HG03060 (cell line): ENCODE measurements at regions not wholly inside any gene's neighbourhood (a gene's known extent, or its start where the extent isn't known, plus 50 kb on each side); places are given as distances from the start of the nearest gene placed in this dataset.

ENCODE experiments used
- ATAC-seq: cut with Tn5 transposase; IDR thresholded peaks from one replicate; pipeline ENCODE4 v1.9.1; 2021; ENCODE audit warnings: low read depth, moderate number of reproducible peaks; ENCODE audit not compliant: unreplicated experiment

DNA sequence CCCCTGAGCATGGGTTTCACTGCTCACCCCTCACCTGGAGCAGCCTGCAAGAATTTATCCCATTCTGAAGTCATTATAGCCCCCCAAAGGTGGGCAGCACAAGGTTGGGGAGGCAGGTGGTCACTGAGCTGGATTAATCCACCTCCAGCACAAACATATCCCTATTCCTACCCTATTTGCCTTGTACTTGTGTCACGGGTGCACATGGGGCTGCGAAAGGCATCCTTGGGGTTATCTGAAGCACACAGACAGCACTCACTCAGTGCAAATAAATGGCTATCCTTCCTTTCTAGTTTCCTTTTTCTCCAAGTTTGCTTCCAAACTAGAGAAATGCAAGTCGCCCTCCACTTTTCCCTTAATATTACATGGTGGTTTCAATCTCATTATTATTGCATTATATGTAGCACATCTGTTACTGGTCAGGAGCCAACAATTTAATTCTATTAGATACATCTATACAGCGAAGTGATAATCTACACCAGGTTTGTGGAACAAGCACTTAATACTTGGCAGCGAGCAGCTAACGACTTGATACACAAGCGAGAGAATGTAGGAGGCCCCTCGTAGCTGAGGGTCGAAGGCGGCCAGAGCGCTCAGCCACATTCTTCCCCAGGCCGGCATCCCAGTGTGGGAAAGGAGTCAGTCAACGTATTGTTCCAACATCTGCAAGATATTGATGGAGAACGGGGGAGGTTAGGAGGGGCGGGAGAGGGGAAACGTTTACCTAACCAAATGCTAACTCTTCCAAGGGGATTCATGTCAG is 121.3 kb upstream of the HABP2 start:
- ATAC-seq: no peak

DNA sequence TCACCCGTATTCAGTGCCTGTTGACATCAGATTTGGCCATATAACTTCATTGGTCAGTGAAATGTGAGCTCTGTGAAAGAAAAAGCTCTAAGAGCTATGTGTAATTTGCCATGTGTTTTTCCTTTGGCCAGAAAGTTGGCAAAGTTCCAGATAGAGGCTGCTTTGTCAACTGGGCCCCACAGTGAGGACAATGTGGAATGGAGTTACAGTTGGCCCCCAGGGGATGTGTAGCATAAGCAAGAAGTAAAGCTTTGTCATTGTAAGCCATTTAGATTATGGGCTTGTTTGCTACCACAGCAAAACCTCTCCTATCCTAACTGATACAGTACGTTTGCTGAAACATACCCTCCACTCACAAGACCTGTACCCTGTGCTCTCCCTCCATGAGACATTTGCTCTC is 119.1 kb upstream of the HABP2 start:
- ATAC-seq: no peak

DNA sequence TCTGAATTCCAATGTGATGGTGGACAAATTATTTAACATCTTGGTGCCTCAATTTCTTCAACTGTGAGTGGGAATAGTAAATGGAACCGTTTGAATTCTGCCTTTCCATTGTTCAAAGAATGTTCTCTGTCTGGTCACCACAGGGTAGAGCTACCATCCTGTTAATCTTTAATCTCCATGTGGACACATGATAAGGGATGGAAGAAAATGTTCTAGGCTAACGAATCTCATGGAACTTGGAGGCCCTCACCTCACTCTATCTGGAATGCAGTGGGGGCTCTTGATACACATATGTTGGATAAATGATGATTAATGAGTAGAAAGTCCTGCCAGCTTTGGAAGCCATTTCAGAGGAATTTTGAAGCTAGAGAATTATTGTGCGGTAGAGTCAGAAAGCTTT is 118.5 kb upstream of the HABP2 start:
- ATAC-seq: no peak

DNA sequence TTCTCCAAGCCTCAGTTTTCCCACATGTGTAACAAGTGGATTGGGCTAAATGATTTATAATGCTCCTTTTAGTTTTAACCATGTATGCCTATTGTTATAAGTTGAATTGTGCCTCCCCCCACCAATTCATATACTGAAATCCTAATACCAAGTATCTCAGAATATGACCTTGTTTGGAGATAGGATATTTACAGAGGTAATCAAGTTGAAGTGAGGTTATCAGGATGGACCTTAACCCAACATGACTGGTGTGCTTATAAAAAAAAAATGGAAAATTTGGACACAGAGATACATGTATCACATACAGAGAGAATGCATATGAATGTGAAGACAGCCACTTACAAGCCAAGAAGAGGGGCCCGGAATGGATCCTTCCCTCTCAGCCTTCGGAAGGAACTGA is 117.9 kb upstream of the HABP2 start:
- no peak for ATAC-seq

DNA sequence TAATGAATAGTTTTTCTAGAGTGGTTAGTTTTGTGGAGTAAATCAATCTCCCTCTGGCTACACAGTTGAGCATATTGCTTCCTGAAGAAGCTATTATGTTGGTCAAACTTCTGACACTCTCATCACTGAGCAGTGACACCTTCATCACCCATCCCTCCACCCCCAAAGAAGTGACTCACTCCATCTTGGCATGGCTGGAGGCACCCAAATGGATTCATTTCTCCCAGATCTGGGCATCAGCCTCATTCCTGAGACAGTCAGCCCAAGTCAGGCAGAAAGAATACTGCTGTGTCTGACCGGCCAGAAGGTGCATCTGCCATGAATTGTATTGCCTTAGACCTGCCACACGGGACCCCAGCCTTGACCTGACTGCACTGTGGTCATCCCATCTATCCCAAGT is 117.0 kb upstream of the HABP2 start:
- ATAC-seq: no peak

DNA sequence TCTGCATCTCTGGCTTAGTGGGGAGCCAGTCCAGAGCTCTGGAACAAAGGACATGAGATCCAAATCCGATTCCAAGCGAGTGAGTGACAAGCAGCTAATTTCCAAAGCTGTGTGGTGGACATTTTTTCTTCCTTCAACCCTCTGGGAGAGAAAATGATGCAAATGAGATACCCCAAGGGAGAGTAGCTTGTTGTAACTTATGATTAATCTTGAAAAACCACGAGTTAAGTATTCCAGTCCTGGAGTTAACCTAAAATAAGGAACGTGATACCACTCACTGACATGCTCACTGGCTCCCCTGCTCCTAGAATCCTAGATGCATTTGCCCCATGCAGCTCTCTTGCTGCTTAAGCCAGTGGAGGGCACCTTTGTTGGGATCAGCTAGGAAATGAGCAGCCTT is 116.0 kb upstream of the HABP2 start:
- ATAC-seq: no peak

DNA sequence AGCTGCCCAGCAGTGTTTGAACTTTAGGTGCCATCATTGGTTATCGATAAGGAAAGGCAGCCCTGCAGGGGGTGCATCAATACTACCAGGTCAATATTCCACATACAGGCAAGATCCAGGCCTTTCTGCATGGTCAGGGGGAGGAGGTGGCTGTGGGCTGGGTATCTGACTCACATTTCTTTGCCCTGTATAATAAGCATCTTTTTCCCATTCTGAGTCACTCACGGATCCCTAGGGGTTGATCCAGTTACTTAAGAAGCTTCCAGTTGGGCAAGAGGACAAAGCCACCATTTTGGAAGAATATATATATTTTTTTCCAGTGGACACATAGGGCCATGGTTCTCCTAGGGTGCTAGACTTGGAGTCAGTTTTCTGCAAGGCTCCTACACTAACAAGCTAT is 114.2 kb upstream of the HABP2 start:
- no peak for ATAC-seq

DNA sequence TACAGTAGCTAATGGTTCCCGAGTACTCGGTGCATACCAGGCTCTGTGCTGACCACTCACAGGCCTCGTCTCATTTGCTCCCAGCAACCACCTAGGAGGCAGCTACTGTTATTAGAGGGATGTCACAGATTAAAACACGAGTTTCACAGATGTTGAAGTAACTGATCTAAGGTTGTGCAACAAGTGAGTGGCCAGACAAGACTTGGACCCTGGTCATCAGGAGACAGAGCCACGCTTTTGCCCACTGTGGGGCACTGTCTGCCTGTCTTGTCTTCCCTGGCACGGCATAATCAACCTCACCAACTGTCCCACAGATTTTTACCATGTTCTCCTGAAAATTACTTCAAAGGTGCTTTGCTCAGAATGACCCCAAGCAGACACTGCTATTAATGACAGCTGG is 111.6 kb upstream of the HABP2 start:
- no peak for ATAC-seq

DNA sequence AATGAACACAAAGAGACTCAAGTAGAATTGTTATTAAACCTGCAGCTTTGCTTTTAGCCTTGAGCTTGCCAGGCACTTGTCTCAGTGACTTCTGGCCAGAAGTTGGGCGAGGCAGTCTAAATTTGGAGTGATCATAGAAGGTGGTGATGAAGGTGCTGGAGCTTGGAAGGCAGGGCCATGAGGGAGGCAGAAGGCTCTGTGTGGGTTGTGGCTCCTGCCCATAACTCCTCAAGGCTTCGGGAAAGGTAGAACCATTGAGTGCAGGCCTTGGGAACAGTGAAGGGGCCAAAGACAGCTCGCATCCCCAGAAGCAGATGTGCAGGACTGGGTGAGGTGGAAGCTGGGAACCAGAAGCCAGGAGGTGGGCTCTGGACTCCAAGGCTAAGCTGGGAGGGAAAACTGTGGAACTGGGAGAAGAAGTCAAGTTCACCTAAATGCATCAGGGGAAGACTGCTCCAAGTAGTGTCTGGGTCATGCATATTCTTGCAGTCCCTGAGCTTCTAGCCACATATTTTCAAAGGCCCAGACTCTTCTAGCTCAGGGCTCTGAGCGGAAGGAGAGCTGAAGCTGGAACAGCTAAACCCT is 111.1 kb upstream of the HABP2 start:
- ATAC-seq: no peak

DNA sequence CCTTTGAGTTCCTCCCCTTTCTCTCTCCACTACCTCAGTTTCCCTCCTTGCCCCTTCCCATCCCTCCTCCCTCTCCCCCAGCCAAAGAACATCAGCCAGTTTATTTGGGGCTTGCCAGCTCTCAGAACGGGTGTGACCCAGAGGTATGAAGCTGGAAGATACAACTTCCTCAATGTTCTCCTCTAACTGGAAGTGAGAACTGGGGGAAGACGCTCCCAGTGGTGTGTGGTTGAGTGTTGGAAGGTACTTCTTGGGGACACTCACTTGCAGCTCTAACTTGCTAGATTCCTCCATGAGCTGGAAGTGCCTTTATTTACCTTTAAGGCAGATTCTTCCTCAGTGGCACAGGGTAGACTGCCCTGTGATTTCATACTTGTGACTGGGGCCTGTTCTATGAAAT is 110.5 kb upstream of the HABP2 start:
- no peak for ATAC-seq

DNA sequence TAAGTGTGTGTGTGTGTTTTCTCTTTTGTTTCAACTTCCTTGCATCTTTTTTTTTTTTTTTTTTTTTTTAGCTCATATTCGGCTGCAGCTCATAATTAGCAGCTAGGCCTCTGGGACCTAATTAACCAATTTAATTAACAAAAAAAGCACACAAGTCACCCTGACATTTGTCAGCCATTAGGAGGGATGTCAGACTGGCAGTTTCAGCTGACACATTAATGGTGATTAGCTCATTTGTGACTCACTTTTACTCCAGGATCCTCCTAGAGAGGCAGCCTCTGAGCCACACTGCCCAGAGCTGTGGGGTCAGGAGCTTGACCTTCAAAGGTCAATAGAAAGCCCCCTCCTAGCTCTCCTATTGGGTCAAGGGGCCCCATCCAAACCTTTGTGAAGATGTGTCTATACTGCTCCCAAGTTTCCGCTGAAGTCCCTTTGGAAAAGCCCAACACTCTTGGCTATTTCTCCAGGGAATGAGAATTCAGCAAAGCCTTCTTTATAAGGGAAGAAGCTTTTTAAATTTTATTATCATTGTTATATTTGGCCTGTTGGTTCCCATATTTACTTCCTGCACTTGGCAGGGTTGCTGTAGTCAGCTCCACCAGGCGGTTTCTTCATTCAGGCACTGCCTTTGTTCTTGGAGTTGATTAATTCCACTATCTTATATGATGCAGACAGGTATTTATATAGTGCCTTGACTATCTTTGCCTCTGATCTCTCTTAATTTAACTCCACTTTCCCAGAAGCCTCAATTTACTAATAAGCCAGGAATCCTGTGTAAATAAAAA is 109.5 kb upstream of the HABP2 start:
- no peak for ATAC-seq

DNA sequence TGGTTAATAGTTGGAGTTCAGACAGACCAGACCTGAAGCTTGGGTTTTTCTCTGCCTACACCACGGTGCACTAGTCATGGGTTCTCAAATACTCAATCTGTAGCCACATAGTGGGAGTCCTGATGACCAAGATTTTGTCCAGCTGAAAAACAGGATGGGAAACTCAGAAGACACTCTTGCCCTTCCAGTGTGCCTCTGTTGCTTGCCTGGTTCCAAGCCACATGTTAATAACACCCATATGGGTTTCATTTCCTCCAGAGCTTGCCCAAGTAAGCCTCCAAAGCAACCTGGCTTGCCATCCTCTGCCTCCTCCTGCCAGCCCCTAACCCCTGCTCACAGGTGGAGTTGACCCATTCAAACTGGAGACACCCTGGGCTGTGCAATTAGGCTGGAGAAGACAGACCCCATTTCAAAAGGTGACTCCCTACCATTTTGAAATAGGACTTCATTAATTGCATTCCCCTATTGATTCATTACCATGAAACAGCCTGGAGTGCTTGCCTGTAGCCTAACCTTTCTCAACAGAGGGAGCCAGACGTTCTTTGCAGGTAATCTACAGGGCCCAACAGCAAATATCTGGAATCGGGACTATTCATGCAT is 108.0 kb upstream of the HABP2 start:
- no peak for ATAC-seq

DNA sequence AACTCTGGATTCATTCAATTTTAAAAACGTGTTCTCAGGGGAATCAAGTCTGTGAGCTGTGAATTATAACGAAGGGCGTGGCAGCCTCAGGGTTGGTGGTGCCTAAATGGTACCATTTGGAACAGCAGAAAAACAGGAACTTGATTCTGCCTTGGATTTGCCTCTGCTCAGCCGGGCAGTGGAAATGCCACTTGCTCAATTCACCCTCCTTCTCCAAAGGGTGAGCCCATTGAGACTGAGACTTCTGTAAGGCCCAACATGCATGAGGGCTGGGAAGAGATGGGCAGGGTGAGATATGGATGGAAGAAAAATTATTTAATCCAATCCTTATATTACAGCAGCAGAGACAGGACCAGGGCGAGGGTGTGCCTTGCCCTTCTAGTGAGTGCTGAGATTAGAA is 107.1 kb upstream of the HABP2 start:
- no peak for ATAC-seq

DNA sequence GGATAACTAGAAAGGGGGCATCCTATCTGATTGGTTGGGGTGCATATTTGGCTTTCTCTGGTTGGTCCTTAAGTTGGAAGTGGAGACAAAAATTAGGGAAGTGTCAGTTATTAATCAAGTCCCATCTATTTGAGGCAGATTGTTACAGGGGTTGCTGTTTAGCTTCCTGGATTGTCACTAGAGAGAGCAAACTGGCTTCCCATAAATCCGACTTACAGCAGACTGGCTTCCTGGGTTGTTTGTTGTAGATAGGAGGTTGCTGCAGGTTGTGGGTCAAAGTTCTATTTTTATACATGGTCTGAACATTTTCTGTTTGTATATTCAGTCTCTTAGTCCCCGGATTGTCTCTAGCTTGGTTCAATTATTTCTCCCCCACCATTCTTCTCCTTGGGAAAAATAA is 106.1 kb upstream of the HABP2 start:
- no peak for ATAC-seq

DNA sequence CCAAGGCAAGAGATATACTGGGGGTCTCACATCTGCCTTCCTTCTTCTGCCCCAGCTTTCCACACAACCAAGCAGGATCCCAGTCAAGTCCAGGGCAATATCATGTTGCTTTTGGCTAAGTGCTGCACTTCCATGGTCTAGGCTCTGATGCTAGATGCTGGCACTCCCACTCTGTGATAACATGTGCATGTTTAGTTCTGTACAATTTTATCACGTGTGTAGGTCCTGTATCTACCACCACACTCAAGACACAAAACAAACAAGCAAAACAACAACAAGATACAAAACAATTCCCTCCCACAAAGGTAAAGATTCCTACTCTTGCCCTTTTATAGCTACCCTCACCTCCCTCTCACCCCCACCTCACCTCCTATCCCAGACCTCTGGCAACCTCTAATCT is 105.6 kb upstream of the HABP2 start:
- ATAC-seq: no peak

DNA sequence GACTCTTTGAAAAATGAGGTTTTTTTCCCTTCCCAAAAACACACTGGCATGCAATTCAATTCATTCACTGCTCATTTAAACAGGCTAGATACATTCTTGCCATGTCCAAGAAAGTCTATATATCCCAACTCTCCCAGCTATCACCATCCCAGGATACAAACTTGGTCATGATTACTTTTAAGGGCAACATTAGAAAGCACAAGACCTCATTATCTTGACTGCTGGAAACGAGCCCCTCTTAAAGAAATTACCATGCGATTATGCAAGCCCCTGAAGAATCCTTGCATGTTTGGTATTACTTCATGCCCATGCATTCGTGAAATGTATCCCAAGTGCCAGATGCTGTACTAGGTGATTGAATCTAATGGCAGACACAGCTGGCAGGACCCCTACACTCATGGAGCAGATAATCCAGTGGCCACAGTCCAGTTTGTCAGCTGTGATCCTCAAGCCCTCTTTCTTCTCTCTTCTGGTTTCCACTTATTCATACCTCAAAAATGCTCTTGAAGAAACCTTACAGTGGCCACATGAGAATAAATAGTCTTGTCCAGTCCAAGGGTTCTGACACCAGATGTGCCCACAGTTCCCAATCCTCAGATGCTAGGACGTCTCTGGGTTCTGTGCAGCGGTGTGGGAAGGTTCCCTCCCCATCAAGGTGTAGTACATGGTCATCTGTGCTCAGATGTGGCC is 103.7 kb upstream of the HABP2 start:
- no peak for ATAC-seq

DNA sequence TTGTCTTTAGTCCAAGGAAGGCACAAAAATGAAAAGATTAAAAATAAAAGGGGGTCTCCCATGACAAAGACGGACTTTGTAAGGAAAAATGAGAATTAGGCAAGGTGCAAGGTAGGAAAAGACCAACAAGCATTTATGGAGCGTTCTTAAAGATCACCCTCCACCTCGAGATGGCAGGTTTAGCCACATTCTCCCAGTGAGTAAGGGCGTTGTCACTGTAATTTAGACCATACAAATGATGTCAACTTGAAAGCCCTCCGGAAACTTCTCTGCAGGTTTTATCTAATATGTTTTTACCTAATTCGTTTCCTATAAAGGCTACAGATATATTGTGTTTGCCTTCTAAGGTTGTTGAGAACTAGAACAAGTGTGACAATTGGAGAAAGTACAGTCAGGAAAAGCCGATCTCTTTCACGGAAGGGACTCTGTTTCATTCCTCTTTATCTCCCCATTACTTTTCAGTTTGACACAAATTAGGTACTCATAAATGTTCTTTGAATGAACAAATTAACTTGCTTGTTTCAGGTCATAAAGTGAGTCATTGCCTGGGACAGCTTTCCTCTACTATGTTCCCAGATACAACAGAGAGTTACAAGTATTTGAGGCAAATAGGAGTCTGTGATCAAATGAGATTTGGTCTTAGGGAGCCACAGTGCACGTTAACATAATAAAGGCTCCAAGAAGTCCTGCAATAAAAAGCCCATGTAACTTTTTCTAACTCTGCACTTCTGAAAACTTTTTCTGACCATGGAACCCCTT is 102.6 kb upstream of the HABP2 start:
- no peak for ATAC-seq

DNA sequence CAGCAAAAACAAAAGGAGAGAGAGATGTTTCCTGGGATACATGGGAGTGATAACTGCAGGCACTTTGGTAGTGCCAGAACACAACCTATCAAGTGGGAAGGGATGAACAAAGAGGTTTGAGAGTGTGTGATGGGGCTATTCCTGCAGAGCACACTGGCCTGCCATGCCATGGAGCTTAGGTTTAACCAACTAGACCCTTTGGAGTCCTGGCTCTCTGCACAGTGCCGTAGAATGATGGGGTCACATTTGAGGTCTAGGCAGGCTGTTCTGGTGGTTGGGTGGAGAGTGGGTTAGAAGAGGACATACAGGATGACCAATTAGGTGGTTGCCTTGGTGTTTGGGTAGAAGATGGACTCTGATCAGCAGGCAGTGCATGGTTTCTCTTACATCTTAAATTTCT is 101.9 kb upstream of the HABP2 start:
- no peak for ATAC-seq

DNA sequence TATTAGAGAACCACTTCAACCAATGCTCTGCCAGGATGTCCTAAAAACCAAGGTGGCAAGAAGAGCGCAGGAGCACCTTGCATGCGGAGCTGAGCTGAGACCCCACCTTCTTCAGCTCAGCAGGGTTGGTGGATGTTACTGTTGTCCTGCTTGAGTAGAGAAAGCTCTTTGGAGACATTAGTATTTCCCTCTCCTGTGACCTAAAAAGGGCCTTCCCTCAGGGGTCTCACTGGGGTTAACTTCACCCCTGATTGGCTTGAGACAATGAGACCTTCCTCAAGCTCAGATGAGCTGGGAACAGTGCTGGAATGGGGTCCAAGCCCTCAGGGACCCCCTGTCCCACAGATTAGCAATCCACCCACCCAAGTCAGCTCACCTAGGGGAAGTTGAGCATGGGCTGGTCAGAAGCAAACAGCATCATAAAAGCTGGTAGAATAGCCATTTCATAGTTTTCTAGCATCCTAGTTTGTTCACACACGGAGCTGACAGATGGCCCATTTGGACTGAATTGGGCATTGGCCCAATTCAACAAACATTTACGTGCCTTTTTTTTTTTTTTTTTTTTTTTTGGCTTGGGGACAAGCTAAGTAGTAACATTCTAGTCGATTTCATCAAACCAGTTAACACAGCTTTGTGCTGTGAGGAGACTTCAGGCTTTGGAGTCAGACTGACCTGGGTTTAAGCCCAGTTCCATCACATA is 100.6 kb upstream of the HABP2 start:
- no peak for ATAC-seq

DNA sequence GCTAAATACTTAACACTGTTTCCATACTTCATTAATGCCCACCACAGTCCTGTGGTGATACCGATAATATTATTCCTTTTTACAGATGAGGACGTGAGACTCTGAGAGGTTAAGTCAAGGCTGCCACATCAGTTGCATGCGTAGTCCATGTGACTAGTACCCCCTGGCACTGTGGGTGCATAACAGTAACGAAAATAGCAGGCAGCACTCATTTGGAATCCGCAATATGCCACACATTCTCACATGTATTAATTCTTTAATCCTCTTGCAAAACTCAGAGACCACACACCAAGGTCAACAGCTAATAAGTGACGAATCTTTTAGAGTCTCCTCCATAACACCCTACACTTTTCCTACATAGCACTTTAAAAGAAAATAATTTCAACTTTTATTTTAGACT is 99.5 kb upstream of the HABP2 start:
- no peak for ATAC-seq
